ENCODE measurements at regions not wholly inside any gene's neighbourhood (a gene's known extent, or its start where the extent isn't known, plus 50 kb on each side); places are given as distances from the start of the nearest gene placed in this dataset.

DNA sequence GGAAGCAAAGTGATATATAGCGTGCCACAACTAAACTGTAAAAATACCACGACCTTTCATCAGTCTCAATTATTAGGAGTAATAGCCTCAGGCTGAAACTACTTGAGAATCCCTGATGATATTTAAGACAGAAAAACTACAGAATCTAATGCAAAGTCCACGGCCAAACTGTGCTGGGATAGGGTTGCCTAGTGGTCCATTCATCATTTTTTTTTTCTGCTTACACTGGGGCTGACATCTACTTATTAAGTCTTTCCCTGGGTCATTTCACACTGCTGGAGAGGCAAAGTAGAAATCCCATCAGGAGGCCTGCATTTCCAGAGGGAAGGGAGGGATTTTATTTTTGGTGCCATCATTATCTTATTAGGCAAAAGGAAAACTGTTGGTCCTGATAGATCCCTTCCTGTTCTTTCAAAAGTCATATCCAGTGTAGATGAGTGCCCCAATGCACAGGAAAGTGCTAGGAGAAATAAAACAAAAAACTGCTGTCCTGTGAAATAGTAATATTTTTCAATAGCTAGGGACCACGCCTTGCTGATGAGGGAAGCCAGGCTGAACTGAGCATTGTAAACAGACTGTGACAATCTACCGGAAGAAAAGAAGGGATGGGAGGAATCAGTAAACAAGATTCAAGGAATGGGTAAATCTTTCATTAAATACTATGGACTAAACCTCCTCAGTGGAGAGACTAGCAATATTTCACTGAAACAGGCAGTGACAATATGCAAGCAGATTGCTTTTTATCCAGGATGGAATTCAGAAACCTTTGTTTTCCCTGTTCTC lies 644.3 kb downstream of the IRS1 start:
- no peak for DNase-seq

DNA sequence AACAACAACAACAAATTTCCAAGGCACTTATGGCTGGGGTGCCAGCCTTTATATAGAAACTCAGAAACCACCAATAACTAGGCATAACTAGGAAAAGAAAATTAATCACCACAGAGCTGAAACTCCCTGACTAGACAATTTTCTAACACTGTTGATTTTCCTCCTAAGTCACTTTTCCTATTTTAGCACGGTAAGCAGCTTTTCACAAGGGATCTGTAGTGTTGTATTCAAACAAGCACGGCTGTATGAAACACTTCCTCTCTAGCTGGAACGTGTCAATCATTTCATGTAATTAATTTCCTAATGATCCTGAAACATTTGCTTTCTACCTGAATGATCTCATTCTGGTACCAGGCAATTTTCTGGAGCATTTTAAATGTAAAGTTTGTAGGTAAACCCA lies 645.0 kb downstream of the IRS1 start:
- no peak for DNase-seq

DNA sequence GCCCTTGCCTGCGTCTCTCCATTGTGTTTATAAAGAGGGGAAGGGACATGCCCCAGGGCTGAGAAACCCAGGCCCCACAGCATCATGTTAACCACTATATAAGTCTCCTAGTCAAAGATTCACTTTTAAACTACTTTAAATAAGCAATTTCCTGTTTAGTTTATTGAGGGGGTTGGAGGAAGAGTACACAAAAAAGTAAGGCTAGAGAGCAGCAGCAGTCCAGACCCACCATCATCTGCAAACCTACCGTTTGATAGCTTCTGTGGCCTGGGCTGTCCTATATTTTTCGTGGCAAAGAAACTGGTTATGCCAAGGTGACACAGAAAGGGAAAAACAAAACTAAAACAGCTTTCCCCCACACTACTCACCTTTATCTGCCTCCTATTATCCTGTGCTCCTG lies 646.1 kb downstream of the IRS1 start:
- DNase-seq, result no peak

DNA sequence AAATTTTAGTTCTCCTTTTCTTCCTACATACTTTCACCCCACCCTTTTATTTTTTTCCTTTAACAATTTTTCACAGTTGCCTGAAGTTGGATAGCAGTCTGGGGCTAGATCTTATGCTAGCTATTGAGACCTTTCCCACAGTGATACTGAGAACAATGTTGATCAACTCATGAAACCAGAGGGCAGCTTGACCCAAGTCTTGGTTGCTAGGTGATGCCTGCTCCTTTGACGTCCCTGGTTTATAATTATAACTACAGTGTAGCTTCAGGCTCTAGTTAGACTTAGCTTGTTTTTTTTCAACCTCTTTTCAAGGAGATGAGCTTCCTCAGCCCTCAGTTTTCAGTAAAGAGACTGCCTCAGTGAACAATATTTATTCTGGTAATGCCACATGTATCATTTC lies 648.5 kb downstream of the IRS1 start:
- no peak for DNase-seq

DNA sequence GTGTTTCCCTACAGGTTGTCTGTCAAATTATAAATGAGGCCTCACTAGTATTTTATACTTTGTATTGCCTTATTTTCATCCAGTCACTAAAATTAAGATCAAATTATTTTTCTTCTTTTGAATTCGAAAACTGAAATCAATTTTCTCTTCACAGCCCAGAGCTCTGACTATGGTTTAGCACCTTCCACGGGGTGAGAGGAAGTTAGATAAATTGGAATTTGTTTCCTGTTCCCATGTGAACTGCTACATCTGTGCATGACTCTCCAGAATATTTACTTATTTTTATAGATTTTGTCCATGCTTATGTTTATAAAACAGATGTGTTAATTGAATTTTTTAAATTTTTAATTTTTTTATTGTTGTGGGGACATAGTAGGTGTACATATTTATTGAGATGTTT lies 656.5 kb downstream of the IRS1 start:
- DNase-seq, result no peak

DNA sequence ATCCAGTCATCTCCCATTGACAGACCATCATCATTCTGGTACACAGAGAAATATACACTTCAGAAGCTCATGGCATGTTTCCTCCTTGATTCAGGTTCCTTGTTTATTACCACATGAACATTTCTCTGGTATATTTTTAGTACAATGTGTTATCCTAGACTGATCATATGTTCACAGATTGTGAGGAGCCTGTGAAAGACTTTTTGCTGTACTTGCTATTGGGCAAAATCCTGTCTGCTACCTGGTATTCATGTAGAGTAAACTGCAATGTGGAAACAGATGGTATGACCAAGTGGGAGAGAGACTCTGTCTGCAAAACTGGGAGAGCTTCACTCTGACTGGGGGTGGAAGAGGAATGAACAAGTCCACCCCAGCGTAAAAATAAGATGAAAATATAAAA lies 657.2 kb downstream of the IRS1 start:
- DNase-seq, result no peak

DNA sequence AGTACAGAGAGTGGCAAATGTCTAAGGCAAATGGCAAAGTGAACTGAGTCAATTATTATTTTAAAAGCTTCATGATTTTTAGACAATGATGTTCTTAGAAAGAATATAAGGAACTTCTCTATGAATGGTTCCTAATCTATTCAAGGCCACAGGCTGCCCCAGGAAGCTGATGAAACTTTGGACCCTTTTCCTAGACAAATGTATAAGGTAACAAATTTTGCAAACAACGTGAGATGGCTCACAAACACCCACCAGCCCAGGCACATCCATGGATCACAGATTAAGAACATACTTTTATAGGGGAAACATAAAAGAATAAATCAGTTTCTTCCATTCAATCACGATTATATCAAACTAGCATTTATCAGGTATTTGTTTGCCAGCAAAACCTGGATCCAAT lies 659.0 kb downstream of the IRS1 start:
- no peak for DNase-seq

DNA sequence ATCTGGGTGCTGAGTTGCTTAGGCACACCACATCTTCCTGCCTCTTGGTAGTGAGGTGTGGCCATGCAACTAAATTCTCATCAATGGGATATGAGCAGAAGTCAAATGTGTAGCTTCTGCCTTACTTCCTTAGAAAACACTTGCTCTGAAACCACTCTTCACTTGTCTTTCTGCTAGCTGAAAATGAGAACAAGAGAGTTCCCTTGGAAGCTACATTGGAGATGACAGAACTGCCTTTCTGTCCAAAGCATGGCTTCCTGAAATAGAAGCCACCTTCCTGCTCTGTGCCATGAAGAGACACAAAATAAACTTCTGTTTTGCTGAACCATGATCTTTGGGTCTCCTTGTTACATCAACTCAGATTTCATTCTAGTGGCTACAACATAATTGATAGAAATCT lies 659.9 kb downstream of the IRS1 start:
- DNase-seq, result no peak

DNA sequence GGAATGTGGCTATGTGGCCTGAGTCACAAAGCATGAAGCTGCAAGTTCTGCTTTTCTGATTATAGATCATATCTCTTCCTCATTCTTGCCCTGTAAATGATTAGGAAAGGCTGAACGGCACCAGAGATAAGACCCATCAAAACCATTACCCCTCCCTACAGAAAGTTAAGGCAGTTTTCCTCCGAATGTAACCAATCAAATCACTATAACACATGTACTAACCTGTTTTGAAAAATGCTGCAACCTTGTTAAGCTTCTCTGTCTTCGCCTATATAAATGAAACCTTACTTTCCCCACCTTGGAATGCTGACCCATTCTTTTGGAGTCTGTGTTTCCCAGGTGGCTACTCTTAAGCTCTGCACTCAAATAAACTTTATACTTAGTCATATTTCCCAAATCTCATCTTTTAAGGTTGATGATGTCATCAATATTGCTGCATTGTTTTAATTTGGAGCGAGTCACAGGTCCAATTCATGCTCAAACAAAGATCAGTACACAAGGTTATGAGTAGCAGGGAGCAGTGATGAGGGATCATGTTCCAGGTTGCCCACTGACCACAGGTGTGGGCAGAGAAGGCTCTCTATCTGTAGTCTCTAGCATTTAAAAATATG lies 662.3 kb downstream of the IRS1 start:
- DNase-seq, result no peak

DNA sequence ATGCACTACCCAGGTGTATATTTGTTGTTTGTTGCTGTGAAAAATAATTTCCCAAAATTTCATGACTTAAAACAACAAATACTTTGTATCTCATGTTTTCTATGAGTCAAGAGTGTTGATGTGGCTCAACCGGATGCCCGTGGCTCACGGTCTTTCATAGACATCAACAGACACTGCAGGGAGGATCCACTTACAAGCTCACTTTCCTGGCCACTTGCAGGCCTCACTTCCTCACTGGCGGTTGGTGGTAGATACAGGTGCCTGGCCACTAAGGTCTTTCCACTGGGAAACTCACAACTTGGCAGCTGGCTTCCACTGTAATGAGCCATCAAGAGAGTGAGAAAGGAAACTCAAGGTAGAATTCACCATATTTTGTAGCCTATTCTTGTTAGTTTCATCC lies 662.9 kb downstream of the IRS1 start:
- DNase-seq, result no peak

DNA sequence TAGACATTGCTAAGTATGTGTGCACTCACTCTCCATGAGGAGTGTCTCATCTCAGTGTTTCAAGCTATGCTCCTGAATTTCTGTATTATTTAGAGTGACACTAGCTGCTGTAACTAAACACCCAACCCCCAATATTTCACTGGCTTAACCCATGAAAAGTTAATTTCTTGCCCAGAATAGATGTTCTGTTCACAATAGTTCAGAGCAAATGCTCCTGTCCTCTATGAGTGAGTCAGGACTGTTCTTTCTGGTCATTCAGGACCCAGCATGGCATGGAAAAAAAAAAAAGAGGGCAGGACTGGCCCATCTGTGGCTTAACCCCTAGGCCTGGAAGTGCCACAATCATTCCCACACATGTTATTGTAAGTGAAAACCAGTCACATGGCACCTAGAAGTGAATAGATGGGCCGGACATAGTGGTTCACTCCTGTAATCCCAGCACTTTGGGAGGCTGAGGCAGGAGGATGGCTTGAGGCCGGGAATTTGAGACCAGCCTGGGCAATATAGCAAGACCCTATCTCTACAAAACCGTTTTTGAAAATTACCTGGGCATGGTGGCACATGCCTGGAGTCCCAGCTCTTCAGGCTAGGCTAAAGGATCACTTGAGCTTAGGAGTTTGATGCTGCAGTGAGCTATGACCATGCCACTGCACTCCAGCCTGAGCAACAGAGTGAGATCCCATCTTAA lies 663.6 kb downstream of the IRS1 start:
- no peak for DNase-seq

DNA sequence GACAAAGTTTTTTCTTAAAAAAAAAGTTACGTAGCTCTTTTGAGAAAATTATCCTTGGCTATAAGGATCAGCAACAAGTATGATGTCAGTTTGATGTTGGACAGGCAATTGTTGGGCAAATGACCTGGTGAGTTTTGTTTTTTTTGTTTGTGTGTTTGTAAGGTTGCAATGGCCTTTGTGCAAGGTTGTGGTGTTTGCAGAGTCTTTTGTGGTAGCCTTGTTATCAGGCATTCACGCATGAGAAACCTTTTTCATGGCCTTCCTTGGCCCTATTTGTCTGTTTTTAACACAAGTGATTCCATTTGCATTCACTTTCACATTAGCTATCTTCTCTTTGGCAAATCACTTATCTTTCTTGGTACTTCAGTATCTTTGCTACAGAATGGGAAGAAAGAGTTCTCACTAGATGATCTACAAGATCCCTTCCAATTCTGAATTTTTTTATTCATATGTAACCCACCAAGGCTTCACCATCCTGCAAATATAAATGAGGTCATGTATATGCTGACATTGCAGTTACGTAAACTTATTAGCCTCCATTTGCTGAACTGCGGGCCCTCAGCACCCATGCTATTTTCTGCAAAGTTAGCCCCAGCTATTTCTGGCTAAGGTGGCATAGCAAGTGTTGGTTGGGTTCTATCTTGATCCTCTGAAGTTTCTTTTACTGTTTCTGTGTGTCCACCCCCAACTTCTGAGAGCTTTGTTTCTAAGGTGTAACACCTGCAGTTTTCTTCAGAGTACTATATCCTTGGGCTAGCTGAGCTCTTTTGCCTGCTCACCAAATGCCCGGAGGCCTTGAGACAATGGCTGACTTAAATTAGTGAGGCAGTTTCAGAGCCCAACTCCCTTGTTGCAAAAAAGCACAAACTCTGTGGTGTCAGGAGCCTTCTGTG lies 667.1 kb downstream of the IRS1 start:
- DNase-seq, result no peak

DNA sequence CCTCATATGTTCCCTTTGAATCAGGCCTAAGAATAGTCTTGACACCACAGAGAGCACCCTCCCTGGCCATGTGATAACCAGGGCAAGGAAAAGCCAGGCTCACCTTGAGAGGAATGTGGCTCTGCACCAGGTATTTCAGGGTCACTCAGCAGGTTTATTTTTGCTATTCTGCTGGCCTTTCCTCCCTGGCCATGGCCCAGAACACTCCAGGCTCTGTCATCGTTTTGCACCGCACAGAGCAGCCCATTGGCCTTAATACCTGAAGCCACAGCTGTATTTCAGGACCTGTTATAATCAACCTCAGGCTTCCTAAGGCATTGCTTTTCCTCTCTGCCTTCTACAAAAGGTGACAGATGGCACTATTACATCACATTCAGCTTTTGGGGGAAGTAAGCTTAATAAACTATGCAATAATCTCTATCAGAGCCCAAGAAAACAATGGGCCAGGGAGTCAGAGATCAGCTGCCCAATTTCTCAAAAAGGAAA lies 668.3 kb downstream of the IRS1 start:
- no peak for DNase-seq

DNA sequence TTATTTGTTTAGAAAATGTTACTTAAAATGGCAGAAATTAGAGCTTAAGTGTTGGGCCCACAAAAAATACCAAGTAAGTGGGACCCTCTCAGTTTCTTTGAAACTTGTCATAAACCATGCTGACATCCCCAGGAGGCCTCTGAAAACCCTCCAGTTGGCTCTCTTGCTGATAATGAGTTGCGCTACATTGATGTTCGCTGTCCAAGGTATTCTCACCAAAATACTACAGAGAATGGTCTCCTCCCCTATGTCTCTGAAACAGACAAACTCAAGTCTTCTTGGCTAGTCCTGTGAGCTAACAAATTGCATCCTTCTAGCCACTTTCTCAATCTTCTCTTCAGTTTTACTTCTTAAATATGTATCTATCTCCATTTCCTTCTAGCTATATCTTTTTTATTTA lies 669.4 kb downstream of the IRS1 start:
- DNase-seq, result no peak

DNA sequence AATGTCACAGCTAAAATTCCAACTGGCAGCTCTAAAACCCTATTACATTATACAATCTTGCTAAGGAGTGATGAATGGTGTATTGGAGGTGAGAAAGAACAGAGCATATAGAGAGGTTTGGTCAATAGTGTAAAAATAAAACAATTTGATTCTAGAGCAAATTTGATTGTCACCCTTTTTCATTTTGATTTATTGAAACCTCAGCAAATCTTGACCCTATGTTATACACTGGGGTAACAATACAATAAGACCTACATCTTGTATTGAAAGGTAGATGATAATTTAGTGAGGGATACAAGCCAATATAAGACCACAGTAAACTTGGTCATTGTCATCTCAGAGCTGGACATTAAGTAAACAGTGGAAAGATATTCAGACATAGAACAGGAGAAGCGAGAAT lies 671.9 kb downstream of the IRS1 start:
- no peak for DNase-seq

DNA sequence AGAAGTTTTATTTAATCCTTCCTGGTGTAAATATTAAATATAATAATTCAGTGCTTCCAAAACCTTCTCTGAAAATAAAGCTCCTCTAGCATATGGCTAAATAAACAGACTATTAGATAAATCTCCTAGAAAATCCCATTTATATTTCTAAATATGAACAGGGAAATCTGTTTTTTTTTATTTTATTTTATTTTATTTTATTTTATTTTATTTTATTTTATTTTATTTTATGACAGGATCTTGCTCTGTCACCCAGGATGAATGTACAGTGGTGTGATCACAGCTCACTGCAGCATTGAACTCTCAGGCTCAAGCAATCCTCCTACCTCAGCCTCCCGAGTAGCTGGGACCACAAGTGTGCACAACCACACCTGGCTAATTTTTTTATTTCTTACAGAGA lies 673.5 kb downstream of the IRS1 start:
- no peak for DNase-seq

DNA sequence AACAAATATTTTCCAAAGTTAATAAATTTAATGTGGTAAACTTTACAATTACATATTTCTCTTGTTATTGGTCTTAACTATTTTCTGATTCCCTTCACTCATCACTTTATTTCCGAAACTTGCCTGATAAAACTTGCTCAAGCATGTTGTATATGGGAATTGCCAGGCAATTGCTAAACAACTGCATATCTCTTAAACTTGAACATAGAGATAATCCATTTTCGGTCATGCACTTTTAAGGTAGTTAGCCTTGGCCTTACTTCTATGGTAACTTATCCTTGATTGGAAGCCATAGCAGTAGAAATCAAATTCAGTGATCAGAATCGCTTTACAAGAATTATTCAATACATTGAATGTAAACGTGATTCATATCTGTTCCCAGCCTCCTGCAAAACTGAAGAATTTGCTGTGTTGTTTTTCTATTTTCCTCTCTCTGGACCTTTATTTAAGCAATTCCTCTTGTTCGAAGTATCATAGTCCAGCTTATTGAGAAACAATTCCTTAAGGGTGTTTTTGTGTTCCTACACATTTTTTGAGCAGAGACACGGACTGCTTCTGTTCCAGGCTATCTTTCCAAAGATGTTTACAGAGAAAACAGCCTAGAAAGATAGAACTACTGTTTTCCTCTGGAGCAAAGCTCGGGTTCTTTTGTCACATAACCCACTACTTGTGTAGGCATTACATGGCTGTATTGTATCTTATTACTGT lies 674.3 kb downstream of the IRS1 start:
- DNase-seq, result no peak

DNA sequence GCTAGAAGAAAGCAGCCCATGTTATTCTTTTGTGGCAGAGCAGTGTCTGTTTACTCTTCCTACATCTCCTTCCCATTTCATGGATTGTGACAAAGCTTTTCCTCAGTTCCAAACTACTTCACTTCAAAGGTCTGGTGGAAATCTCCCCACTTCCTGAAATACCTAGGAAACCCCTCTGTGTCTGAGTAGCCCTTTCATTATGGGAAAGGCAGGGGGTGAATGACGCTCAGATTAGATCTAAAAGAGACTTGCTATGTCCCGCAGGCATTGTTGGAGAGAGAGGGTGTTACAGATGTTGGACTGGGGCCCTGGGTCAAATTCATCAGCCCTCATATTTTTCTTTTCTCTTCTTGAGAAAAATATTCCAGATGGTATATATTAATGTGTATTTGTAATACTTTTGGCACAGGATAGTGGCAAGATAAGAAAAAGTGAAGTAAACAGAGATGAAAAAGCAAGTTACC lies 675.0 kb downstream of the IRS1 start:
- no peak for DNase-seq

DNA sequence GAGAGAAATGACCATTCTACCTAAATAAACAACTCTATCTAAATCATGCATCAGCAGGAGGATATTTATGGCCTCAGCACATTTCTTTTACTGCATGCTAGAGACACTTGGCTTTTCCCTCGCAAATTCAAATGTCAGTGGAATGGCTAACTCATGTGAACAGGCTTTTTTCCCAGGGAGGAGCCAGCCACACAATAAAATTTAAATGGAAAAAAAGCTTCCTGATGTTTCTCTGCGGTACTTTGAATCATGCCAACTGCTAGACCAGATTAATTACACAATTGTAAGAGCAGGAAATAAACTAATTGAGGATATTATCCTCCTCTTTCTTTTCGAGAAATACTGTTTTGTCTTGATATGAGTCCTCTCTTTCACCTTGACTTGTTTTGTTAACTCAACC lies 676.3 kb downstream of the IRS1 start:
- DNase-seq, result no peak

DNA sequence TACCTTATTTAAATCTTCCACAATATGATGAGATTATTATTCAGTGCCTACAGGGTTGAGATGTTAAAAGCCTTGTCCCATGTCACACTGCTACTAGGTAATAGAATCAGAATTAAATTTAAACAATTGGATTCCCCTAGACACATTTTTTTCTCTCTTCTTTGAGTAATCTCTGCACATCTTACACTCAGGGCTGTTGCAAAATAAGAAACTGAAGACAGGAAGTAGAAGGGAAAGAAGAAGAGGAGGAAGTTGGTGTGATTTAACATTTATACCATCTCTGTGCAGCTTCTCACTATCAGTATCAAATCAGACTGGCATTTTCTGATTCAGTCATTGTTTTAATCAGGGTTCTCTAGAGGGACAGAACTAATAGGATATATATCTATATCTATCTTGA lies 677.6 kb downstream of the IRS1 start:
- DNase-seq, result no peak

DNA sequence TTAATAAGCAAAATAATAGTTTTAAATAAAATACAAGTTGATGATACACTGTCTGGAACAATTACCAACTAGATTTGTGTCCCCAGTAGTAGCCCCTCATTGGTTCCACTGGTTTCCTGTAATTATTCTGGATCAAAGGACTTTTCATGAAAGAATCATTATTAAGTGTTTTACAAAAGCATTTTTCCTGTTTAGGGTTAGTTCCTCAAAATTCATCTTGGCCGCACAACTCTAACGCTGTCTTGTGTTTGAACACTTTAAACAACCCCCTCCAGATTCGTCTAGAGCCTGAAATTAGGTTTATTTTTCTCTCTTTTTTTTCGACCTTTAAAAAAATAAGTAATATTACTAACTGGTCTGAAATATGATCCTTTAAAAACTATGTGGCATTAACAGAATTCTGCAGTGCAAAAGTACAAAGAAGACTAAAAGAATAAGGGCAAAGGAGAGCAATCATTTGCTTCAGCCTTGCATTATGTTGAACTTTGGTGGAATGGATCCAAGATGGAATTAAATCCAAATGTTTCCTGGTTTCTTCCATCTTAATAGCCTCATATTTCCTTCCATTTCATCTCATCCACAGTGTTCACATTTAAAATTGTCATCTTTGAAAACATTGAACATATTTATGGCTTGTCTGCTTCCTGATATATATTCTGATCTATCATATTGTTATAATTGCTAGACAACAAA lies 678.4 kb downstream of the IRS1 start:
- DNase-seq, result no peak
